IPS-18a (cell line): ENCODE measurements at regions not wholly inside any gene's neighbourhood (a gene's known extent, or its start where the extent isn't known, plus 50 kb on each side); places are given as distances from the start of the nearest gene placed in this dataset.

Experiments
- H3K27ac ChIP-seq: one replicate; pipeline ENCODE4 v1.5.1; 2013; ENCODE audit warnings: low read length
- H3K27me3 ChIP-seq: one replicate; pipeline ENCODE4 v1.6.1; 2013; ENCODE audit warnings: mild to moderate bottlenecking, low read length; ENCODE audit not compliant: control insufficient read depth, insufficient read depth
- H3K36me3 ChIP-seq: one replicate; pipeline ENCODE4 v1.6.1; 2013; ENCODE audit warnings: low read depth, low read length; ENCODE audit not compliant: control insufficient read depth
- H3K4me1 ChIP-seq: one replicate; pipeline ENCODE4 v1.6.1; 2013; ENCODE audit warnings: low read depth, low read length; ENCODE audit not compliant: control insufficient read depth
- H3K4me3 ChIP-seq: one replicate; pipeline ENCODE4 v1.5.1; 2013; ENCODE audit warnings: low read length
- H3K9ac ChIP-seq: one replicate; pipeline ENCODE4 v1.6.1; 2013; ENCODE audit warnings: mild to moderate bottlenecking, low read length, moderate library complexity
- H3K9me3 ChIP-seq: one replicate; pipeline ENCODE4 v1.6.1; 2013; ENCODE audit warnings: low read depth, low read length; ENCODE audit not compliant: control insufficient read depth

DNA sequence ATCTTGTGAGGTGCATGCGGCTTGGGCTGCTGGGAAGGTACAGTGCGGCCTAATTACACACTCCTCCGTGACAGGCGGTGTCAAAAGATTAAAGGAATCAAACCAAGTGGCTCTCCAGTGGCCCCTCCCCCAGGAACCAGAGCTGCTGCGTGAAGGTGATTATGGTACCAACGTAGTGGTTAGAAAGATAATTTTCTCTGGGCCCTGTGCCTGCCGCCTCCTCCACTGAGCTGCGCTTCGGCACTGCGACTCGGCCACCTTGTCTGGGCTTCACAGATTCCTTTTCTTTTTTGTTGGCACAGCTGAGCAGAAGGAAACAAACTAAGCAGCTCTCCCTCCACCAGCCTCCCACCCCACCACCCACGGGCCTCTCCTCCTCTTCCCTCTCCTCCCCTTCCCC lies 113.2 kb upstream of the SDK2 start:
- Histone ChIP-seq H3K9me3 (no peaks in the 10 kb centered on the region), H3K27ac (no peak overlapping the region), H3K9ac (no peak overlapping the region), H3K27me3 (no peaks in the 10 kb centered on the region), H3K4me3 (no peak overlapping the region), H3K4me1 (peaks cover 12% of the 10 kb centered on the region), H3K36me3 (no peaks in the 10 kb centered on the region)

DNA sequence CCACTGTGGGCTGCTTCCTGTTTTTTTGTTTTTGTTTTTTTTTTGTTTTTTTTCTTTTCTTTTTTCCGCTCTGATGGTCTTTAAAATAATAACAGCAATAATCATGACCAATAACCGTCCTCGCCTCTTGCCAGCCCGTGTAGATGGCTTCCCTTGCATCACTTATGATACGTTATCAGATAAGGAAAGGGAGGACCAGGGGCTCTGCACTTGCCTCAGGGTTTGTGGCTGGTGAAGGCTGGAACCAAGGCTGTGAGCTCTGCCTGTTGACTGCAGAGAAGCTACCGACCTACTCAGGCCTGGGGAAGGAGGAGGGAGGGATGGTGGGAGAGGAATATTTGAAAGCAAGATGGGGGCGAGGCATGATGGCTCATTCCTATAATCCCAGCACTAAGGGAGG lies 114.0 kb upstream of the SDK2 start:
- Histone ChIP-seq H3K36me3 (no peaks in the 10 kb centered on the region), H3K4me3 (no peak overlapping the region), H3K4me1 (peaks cover 12% of the 10 kb centered on the region), H3K9me3 (no peaks in the 10 kb centered on the region), H3K27me3 (no peaks in the 10 kb centered on the region), H3K27ac (no peak overlapping the region), H3K9ac (no peak overlapping the region)

DNA sequence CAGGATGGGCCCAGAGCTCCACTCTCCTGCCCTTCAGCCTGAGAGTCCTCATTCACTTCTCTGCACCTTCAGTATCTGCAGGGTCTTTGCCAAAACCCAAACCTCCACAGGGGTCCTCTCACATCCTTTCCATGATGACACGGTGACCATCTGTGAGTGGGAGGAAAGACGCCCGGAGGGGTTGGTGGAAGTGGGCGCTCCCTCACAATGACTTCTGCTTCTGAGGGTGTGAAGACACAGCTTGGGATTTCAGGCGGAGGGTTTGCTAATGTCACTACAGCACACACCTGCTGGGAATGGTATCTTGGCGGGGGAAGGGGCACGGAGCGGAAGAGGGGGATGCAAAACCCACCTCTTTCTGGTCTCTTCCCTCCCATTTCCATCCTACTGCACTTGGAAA lies 115.1 kb upstream of the SDK2 start:
- H3K4me1 ChIP-seq, result peaks cover 12% of the 10 kb centered on the region

DNA sequence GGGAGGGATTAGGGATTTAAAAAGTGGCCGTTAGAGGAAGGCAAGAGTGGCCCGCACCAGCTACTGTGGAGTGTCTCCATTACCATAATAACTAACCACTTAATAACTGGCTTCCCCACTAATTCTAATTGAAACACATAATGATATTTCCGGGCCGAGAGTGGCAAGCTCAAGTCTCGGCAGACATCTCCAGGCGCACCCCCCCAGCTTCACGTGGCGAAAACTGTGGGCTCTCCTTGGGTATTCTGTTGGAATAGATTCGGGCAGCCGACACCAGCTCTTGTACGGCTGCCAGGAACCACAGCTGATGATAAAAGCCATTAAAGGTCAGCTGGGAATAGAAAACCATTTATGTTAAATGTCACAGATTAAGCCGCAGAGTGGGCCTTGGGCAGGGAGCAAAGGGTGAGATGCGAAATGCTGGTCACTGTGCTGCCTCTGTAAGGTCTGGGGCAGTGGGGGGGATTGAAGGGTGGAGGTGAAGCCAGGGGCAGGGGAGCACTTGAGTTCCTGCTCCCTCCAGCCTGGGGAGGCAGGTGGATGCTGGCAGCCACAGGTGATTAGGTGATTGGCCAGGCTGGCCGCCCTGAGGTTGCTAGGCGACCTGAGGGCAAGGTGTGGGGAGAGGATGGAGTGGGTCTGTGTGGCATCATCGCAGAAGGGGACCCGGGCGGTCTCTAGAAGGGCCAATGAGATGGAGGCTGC lies 115.6 kb upstream of the SDK2 start:
- Histone ChIP-seq H3K4me3 (no peak overlapping the region), H3K27ac (no peak overlapping the region), H3K9me3 (no peaks in the 10 kb centered on the region), H3K9ac (no peak overlapping the region), H3K36me3 (no peaks in the 10 kb centered on the region), H3K4me1 (peaks cover 12% of the 10 kb centered on the region), H3K27me3 (no peaks in the 10 kb centered on the region)

More for the DNA sequence above, 115.1 kb upstream of the SDK2 start:
- Histone ChIP-seq H3K9ac (no peak overlapping the region), H3K36me3 (no peaks in the 10 kb centered on the region), H3K27ac (no peak overlapping the region), H3K4me3 (no peak overlapping the region), H3K9me3 (no peaks in the 10 kb centered on the region), H3K27me3 (no peaks in the 10 kb centered on the region)

DNA sequence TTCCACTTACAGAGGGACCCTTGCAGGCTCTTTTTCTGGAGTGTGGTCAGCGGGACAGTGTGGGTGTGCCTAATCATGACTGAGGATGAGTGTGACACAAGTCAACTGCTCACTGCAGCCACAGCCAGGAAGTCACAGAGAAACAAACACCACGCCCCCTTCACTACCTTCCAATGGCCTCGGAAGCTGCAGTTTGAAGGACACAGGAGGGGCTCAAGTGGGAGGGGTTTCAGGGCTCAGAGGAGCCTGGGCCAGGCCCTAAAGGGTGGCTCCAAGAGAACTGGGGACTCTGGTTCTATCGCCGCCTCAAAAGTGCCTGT lies 116.2 kb upstream of the SDK2 start:
- no peaks in the 10 kb centered on the region for H3K9me3 ChIP-seq
- H3K36me3 ChIP-seq, result no peaks in the 10 kb centered on the region
- no peak overlapping the region for H3K4me3 ChIP-seq
- H3K27ac ChIP-seq, result no peak overlapping the region
- no peak overlapping the region for H3K9ac ChIP-seq
- H3K27me3 ChIP-seq, result no peaks in the 10 kb centered on the region
- H3K4me1 ChIP-seq, result peaks cover 12% of the 10 kb centered on the region

DNA sequence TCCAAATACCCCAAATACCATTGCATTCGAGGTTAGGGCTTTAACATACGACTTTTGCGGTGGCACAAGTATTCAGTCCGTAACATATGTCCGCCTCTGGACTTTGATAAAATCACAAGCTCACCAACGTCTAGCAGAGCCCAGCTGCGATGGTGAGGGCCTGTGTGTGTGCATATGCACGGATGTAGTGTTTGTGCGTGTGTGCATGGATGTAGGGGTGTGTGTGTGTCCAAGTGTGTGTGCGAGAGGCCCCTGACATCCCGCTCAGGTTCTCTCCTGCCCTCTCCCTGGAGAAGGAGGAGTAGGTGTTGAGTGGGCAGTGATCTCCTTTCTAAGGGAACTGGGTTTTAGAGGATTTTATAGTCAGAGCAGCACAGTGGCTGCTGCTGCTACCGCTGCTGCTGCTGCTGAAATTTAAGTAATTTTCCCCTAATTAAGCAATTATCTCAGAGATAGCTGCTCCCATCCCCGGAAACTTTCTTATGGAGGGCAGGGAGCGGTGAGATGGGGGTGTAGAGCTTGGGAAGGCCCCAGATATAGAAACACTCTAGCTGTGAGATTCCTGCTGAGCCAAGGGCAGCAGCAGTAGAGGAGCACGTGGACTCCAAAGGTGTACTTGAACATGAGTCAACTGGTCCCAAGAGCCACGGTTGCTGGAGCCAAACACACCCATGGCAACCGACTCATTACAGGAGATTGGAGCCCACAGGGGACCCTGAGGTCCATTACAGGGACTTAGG lies 121.7 kb upstream of the SDK2 start:
- Histone ChIP-seq H3K9ac (no peak overlapping the region), H3K4me3 (no peak overlapping the region), H3K36me3 (no peaks in the 10 kb centered on the region), H3K27me3 (no peaks in the 10 kb centered on the region), H3K4me1 (no peaks in the 10 kb centered on the region), H3K27ac (no peak overlapping the region), H3K9me3 (no peaks in the 10 kb centered on the region)

DNA sequence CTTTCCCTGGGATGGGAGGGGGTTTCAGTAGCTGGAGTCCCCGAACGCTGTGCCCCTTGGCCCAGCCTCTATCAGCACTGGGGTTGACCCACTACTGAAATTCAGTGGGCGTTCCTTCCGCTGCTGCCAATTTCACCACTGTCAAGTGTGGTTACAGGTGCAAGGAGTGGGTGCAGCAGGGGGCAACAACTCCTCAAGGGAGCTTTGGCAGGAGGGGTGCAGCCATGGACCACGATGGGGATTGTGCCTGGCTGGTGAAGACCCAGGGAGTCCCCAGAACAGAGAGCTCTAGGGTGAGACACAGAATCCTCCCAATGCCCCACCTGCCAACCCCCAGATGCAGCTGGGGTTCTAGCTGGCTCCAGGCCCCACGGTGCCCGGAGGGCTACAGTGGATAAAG lies 123.5 kb upstream of the SDK2 start:
- H3K27me3 ChIP-seq, result no peaks in the 10 kb centered on the region
- no peaks in the 10 kb centered on the region for H3K36me3 ChIP-seq
- H3K9me3 ChIP-seq, result no peaks in the 10 kb centered on the region
- no peak overlapping the region for H3K9ac ChIP-seq
- no peak overlapping the region for H3K27ac ChIP-seq
- no peaks in the 10 kb centered on the region for H3K4me1 ChIP-seq
- H3K4me3 ChIP-seq, result no peak overlapping the region

DNA sequence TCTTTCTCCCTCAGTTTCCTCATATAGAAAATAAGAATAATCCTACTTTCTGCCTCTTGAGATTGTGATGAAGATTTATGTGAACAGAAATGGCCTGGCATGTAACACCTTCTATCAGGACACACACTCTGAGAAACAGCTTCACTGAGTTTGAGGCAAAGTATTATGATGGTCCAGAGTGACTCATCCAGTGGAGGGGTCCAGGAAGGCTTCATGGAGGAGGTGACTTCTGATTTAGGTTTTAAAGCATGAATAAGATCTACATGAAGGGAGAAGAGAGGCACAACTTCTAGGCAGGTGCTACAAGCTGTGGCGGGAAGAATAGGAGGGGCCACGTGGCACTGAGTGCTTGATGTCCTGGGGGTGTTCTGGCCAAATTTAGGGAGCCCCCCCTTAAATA lies 124.4 kb upstream of the SDK2 start:
- Histone ChIP-seq H3K9me3 (no peaks in the 10 kb centered on the region), H3K27ac (no peak overlapping the region), H3K4me3 (no peak overlapping the region), H3K4me1 (no peaks in the 10 kb centered on the region), H3K9ac (no peak overlapping the region), H3K36me3 (no peaks in the 10 kb centered on the region), H3K27me3 (no peaks in the 10 kb centered on the region)

DNA sequence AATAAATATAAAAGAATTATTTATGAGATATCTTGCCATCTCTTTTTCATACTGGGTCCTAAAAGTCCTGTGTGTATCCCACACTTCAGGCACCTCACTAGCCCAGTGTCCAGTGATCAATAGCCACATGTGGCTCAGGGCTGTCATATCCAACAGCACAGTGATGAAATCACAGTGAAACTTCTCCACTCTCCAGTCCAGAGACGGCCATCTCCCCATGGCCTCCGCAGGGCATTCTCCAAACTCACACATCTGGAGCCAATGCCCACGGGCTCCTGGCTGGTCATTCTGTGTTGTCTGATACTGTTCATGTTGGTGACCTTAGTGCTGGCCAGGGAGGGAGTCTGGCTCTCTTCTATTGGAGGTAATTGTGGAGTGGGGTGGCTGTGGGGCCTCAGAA lies 125.2 kb upstream of the SDK2 start:
- Histone ChIP-seq H3K4me1 (no peaks in the 10 kb centered on the region), H3K36me3 (no peaks in the 10 kb centered on the region), H3K27ac (no peak overlapping the region), H3K9ac (no peak overlapping the region), H3K27me3 (no peaks in the 10 kb centered on the region), H3K9me3 (no peaks in the 10 kb centered on the region), H3K4me3 (no peak overlapping the region)

DNA sequence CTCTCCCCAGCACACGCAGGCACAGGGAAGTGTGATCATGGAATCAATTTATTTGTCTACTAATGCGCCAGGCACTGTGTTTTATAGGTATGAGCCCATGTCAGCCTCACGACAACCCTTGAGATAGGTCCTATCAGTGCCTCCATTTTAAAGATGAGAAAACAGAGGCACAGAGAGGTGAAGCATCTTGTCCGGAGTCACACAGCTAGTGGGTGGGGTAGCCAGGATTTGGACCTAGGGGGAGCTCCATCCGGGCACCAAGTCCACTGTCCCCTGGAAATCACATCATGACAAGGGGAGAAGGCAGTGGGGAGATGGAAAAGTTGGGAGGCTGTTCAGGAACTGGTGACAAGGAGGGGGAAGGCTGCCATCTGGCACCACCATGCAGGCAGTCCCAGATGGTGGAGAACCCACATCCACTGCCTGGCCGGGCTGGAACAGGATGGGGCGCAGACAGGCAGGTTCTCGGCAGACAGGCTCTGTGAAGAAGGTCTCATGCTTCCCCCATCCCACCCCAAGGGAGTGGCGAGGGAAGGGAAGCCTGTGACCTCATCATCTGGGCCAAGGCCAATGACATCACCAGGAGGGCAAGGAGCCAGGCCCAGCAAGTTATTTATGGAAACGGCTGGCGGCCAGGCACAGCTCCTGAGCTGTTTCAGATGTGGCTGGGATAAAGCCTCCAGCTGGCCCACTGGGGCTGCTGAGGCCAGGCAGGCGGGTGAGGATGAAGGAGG lies 126.0 kb upstream of the SDK2 start:
- Histone ChIP-seq H3K36me3 (no peaks in the 10 kb centered on the region), H3K27me3 (no peaks in the 10 kb centered on the region), H3K9ac (no peak overlapping the region), H3K4me3 (no peak overlapping the region), H3K27ac (no peak overlapping the region), H3K9me3 (no peaks in the 10 kb centered on the region), H3K4me1 (no peaks in the 10 kb centered on the region)

DNA sequence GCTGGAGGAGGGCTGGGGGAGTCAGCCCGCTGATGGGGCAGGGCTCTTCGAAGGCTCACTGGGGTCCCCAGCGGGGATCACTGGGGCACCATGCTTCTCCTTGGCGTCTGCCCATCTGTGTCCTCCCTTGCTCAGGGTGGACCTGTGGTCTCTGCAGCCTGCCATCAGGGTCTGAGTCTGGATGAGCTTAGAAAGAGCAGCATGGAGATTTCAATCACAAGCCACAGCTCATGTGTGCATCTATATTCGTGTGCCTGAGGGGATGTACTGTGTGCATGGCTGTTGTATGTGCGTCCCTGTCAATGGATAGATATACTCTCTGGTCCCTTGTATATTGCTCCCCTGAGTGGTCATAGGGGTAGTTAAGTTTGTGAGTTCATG lies 126.6 kb upstream of the SDK2 start:
- no peak overlapping the region for H3K9ac ChIP-seq
- H3K9me3 ChIP-seq, result no peaks in the 10 kb centered on the region
- no peak overlapping the region for H3K27ac ChIP-seq
- no peak overlapping the region for H3K4me3 ChIP-seq
- no peaks in the 10 kb centered on the region for H3K27me3 ChIP-seq
- H3K36me3 ChIP-seq, result no peaks in the 10 kb centered on the region
- no peaks in the 10 kb centered on the region for H3K4me1 ChIP-seq
